DMS 273 treated with DMSO at 0.1 percent for 48 hours (cell line): ENCODE measurements at regions not wholly inside any gene's neighbourhood (a gene's known extent, or its start where the extent isn't known, plus 50 kb on each side); places are given as distances from the start of the nearest gene placed in this dataset.

Source experiments
- DNase-seq: peaks from one replicate; lab custom pipeline; 2025; lab: John Stamatoyannopoulos, UW

DNA sequence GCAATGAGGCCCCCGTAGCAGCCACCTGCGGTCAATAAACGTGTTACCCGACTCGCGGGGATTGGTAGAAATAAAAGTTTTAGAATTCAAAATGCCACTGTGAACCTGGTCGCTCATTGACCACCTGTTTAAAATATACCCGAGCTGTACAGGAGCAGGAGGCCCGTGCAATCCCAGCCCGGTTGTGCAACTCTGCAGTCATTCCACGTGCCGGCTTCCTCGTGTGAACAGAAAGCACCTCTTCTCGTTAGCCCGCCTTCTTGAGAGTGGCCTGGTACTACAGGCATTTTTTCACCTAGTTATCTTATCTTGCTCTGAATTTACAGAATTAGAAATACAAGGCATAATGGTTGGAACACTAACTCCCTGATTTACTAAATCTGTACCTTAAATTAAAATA is 660.7 kb downstream of the GALR1 start:
- DNase-seq: no peak

DNA sequence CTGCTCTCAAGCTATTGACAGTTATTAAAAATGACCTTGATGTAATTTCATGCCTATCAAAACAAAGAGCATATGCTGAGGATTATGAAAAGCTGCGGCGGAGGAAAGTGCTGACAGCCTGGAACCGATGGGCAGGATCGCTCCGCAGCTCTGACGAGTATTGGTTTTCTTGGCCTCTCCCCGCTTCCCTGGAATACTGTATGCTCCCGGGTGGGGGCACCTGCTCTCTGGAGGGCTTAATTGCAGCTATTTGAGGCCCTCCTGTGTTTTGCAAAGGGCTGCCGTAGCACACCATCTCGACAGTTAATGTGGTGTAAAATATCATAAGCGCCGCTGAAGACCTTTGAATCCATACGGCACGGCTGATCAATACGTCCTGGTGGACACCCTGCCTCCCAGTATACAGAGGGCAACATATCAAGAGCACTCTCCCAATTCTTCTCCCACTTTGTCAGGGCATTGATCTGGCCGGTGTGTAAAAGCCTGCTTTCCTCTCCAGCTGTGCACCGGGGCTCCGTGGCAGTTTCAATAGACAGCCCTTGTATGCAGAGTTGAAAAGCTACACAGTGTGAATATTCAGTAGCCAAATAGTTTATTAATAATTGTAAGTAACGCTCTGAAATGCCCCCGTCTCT is 662.4 kb downstream of the GALR1 start:
- DNase-seq: no peak

DNA sequence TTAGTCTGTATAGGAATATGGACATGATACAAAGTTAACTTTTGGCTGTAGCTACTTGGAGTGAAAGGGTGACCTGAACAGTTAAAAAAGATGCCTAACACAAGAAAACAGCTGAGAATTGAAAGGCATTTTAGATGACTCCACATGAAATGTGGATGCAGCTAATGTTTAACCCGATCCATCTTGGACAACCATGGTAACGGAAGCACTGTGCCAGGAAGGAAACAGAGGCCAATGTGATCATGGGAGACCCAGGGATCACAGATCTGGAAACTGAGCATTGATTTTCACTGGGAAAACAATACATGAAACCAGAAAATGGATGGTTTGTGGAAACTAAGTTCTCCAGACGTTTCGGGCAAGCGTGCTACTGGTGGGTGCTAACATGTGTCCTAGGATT is 669.1 kb downstream of the GALR1 start:
- no peak for DNase-seq

DNA sequence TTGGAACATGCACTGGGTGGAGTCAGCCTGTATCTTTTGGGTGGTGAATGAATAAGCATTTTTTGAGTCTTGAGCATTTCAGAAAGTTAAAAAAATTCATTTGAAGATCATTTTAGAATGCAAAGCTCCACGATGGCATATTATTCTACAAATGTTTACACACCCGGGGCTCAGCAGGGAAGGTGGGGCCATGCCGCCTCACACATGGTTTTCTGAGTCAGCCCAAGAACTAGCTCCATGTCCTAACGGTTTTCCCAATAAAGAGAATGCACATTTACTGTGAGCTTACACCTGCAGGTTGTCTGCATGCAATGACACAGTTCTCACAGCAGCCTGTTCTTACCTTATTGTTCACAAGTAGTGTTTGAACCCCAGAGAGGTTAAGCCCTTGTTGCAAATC is 670.3 kb downstream of the GALR1 start:
- DNase-seq: no peak

DNA sequence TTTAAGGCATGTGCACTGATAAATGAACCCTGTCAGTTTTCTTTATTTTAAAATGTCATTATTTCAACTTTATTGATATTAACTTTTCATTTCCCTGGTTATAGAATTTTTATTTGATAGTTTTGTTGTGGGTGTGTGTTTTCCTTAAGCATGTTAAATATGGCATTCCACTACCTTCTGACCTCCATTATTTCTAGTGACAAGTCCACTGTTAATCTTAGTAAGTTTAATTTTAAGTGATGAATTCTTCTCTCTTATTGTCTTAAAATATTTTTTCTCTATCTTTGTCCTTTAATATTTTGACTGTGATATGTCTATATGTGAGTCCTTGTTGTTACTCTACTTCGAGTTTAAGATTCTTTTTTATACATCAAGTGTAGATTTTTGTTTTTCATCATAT is 685.7 kb downstream of the GALR1 start:
- no peak for DNase-seq

DNA sequence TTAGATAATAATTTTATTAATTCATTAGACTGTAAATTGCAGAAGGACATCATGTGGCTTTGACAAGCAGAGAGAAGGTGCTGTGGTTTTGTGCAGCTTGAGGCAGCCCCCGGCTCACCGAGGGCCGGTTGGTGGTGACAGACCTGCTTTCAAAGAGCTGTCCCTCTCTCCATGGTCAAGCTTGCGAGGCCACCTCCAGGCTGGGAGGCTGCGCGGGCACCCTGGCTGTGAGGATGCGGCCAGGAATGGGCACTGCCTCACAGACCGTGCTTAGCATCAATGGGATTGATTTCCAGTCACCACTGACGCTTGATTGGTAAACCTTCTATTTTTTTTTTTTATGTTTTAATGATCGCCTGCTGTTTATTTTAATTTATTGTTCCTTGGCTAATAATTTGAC is 690.9 kb downstream of the GALR1 start:
- no peak for DNase-seq

DNA sequence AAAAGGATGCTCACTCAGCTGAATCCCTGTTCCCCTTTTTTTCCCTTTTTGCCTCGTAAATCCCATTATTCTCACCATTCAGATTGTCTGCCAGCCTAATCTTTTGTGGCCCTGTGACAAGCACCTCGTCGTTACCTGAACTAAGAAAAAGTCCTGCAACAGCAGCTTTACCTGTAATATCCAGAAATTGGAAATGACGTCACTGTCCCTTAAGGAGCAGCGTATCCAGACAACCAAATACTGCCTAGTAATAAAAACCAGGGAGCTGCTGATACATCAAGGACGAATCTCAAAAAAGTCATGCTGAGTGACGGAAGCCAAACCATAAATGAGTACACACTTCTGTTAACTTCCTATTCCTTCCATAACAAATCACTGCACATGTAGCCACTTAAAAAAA is 694.9 kb downstream of the GALR1 start:
- DNase-seq: no peak

DNA sequence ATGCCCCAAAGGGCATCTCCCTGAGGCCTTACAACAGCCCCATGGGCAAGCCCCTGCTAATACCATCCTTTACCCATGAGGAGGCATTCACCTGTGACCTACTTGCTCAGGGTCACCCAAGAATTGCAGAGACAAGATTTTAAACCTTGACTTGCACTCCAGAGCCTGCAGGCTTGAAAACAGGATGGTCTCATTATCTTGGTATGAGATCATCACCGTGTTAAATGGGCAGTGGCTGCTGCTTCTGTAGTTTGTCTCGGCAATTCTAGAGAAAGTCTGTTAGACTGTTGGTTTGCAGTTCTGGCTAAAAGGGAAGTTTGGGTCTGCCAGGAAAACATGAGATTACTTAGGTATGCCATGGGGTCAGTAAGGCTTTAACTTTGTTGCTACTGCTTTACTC is 698.9 kb downstream of the GALR1 start:
- DNase-seq: no peak

DNA sequence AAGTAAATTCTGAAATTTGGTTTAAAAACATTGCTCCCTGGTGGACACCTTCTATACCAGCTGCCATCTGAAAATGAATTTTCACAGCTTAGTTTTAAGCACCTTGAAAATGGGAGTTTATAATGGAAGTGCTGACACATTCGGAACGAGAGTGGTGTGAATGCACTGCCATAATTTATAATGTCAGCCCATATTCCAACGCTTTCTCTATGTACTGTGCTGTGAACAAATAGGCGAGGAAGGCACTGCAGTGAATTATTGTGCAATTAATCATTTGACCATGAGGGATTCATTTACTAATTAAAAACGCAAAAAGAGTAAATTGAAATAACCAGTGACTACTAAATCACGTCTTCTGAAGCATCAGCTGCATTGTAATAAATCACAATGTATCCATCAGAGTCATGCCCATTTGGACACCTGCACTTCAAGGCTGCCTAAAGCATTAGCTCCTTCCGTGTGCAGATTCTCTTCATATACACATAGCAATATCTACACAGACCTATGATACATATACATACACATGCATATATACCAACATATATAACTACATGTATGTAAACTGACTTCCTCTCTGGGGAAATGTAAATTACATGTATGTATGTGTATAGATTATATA is 699.8 kb downstream of the GALR1 start:
- no peak for DNase-seq

DNA sequence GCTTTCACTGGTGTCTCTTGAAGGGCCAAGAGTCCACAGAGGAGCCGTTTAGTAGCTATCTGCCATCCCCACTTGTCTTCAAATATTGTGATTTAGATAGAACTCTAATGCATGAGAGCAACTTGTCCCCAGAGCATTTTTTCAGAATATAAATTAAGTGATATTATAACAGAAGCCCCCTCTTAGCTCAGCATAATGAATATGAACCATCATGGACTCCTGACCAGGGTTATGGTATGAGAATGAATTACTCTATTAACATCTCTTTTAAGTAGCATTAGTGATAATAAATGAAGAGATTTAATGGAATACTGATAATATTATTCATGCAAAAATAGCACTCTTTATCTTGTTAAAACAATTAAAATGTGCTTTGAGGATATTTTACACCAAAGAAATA is 709.6 kb downstream of the GALR1 start:
- no peak for DNase-seq

DNA sequence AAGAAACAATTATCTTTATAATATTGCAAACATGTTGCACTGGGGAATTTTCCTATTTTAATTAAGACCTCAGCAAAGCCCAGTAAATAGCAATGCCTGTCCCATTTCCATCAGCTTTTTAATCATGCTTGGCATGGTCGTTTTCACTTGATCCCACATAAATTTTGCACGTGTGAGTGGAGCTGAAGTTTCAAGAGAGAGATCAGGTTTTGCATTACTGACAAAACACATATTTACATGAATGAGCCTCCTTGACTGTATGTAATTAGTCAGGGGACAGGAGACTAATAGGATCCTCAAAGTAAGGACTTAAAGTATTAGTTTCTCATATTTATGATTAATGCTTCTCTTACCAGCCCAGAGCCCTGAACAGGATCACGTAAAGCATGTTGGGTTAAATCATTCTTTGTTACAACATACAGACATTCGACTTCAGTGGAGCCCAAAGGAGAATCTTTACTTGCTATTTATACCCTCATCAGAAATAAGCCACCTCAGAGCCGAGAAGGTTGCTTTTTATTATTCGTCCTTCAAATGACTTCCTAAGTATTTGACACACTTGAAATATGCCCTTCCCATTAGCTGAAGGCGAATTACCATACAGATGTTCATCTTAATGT is 711.3 kb downstream of the GALR1 start:
- no peak for DNase-seq

DNA sequence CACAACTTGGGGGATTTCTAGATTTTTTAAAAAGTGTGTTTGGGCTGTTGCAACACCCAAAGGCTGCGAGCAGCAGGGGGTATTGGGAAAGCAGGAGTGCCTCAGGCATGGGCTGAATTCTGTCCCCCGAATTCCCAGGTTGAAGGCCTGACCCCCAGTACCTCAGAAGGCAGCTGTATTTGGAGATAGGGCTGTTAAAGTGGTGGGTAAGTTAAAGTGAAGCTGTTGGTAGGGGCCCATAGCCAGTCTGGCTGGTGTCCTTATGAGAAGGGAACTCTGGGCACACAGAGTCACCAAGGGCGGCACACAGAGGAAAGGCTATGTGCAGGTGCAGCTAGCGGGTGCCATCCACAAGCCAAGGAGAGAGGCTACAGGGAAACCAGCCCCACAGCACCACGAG is 717.4 kb downstream of the GALR1 start:
- no peak for DNase-seq

DNA sequence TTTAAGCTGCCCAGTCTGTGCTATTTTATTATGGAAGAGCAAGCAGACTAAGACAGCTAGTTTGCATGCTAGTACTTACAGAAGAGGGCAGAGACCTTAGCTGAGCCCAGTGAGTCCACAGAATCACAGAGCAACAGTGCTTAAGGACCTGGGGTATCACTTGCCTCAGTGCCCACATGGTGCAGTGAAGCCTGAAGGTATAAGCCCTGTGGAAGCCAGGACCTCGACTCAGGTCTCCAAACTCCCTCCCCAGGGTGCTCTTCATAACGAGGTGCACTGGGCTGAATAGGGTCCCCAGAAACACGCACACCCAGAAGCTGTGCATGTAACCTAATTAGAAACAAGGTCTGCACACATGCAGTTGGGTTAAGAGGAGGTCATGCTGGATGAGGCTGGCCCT is 718.1 kb downstream of the GALR1 start:
- DNase-seq: no peak

DNA sequence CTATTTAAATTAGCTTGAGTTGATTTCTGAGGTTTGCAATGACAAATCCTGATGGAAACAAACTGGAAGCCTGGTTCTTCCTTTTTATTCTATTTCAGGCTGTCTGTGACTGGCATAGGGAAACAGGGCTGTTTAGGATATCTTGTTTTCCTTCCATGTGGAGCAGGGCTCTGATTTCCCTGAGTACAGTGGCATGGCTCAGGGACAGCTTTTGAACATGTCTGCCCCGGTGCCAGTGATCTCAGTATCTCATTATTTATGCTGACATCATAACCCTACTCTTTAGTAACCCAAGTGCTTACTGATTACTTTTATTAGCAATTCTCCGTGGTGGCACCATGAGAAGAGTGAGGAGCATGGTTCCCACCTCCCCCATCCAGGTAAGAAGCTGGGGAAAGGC is 720.3 kb downstream of the GALR1 start:
- DNase-seq: no peak

DNA sequence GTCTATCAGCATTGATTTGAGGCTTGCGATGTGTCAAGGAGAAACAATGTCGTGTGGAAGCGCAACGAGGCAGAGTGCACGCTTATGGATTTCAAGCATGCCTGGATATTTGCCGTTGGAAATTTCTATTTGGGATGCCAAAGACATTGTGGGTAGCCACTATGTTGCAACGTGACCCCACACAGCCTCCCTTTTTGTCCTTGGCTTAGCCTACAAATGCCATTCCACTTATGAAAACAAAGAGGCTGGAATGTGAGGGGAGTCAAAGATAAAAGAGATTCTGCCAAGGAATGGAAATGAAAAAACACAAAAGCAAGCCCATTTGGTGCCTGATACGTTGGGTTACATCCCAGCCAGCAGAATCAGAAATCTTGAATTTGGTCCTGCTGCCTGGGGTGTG is 721.2 kb downstream of the GALR1 start:
- no peak for DNase-seq

DNA sequence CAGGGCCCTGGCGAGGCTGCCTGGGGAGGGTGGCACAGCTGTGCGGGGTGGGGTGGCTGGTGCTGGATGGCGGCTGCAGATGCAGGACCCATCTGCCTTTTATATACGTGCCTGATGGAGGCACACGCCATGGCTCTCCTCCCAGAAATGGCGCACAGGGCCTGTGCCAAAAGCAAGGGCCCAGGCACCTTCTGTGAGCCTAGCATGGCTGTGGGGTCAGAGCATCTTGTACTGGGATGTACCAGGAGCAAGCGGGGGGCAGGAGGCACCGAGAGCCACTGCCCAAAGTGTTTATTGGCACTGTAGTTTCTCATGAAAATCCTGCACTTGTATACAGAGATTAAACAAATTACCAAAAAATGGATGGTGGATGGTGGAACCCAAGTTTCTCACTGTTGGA is 724.1 kb downstream of the GALR1 start:
- no peak for DNase-seq

DNA sequence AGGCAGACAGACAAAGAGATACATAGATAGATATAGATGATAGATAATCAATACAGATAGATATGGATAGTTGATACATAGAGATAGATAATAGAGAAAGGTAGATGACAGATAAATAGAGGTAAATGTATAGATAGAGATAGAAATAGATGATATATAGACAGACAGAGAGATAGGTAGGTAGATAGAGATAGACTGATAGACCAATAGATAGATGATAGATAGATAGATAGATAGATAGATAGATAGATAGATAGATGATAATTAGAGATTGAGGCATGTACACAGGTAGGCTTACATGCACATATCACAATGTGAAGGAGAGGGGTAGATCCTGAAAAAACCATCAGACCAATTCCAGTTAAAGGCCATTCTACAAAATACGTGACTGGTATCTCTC is 724.7 kb downstream of the GALR1 start:
- DNase-seq: no peak

DNA sequence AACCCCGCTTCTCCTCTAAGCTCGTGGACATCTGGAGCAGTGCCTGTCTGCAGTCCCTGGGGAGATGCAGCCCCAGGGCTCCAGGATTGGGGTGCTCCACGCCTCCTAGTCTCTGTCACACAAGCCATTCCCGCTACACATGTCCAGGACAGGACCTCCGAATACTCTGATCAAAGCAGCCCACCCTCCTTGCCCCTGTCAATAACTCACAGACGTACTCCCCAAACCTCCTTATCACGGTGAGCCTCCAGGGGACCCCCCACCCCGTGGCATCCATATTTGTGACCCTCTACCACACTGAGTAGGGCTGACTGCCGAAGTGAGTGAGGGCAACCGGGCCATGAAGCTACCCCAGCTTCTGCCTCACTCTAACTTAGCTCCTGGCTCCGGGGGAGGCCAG is 727.7 kb downstream of the GALR1 start:
- DNase-seq: no peak

DNA sequence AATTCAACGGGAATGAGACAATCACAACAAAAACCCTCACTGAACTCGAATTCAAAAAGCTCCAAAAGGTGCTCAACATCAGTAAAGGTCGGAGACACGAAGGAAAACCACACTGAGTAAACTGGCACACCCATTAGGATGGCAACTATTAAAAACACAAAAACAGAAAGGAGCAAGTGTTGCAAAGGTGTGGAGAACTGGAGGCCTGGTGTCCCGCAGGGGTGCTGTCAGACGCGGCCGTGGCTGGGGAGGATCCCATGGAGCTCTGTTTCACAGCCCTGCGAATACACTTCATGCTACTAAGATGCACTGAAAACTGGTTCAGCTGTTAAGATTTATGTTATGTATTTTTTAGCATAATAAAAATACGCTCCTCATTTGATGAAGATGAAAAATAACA is 730.6 kb downstream of the GALR1 start:
- no peak for DNase-seq

DNA sequence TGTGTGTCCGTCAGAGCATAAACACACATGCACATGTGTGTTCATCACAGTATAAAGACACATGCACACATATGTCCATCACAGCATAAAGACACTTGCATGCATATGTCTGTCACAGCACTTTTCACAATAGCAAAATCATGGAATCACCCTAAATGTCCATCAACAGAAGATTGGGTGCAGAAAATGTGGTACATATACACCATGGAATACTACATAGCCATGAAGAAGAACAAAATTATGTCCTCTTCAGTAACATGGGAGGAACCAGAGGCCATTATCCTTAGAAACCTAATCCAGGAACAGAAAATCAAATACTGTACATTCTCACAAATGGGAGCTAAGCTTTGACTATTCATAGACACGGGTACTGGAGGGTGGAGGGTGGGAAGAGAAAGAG is 732.2 kb downstream of the GALR1 start:
- DNase-seq: no peak

DNA sequence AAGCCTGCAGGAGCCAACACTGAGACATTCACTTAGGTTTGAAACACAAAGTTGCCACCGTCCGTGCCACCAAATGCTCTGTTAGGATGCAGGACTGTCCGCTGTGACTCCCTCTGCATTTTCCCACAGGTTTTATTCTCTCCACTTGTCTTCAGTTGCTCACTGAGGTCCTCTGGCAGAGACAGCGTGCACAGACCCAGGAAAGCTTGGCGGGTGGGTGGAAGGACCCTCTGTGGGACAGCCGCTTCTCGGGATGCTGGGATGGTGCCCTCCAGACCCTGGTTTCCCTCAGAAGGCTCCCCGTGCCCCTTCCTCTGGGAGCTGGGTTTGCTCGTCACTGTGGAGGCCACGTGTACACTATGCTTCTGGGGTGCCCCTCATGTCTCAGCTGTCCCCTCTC is 733.6 kb downstream of the GALR1 start:
- no peak for DNase-seq

DNA sequence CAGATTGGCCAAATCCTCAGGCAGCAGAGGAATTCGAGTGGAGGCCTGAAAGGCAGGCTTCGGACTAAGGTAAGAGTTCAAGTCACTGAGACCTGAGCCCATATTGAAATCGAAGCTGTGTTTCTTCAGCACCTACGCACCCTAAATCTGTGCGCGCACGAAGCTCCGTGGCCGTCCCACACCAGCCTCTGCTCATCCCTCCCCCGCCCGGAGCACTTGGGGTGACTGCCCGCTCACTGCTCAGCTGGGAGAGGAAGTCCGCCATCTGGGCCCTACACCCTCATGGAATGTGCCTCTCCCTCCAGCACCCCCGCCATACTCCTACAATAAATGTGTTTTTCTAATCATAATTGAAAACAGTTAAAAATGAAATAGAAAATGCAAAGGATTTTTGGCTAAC is 734.5 kb downstream of the GALR1 start:
- DNase-seq: no peak

DNA sequence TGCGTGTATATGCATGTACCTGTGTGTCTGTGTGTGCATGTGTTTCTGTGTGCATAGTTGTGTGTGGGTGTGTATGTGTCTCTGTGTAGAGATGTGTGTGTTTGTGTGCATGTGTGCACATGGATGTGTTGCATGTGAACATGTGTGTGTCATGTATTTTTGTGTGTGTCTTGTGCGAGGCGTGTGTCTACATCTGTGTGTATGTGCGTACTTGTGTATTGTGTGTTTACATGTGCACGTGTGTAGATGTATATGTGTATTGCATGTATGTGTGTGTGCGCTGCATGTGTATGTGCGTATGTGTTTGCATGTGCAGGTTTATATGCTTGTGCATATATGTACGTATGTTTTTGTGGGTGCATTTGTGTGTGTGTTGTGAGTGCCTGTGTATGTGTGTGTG is 735.2 kb downstream of the GALR1 start:
- DNase-seq: no peak
